Trophoblast cell (in vitro differentiated cells and primary cell): ENCODE measurements at regions not wholly inside any gene's neighbourhood (a gene's known extent, or its start where the extent isn't known, plus 50 kb on each side); places are given as distances from the start of the nearest gene placed in this dataset.
A peak's percentile ranks its signal among the peaks of the same experiment; 100 is the strongest.

Experiments used
- DNase-seq, 2 donors: peaks; one replicate each; pipeline ENCODE4 v3.0.0-alpha.2; 2016
- H2AFZ ChIP-seq: 2 replicates; pipeline ENCODE4 v1.6.1; 2013; ENCODE audit warnings: low read length, moderate library complexity, mild to moderate bottlenecking; ENCODE audit not compliant: insufficient read depth, poor library complexity
- H2AK5ac ChIP-seq: 2 replicates; pipeline ENCODE4 v1.6.1; 2013; ENCODE audit warnings: mild to moderate bottlenecking, low read length
- H2BK120ac ChIP-seq: 2 replicates; pipeline ENCODE4 v1.6.1; 2013; ENCODE audit warnings: low read length, mild to moderate bottlenecking, moderate library complexity; ENCODE audit not compliant: insufficient read depth, poor library complexity
- H2BK12ac ChIP-seq: 2 replicates; pipeline ENCODE4 v1.6.1; 2013; ENCODE audit warnings: mild to moderate bottlenecking, low read length, moderate library complexity
- H2BK5ac ChIP-seq: 2 replicates; pipeline ENCODE4 v1.6.1; 2013; ENCODE audit warnings: low read length, low read depth, moderate library complexity, mild to moderate bottlenecking; ENCODE audit not compliant: poor library complexity
- H3K14ac ChIP-seq: 2 replicates; pipeline ENCODE4 v1.6.1; 2013; ENCODE audit warnings: mild to moderate bottlenecking, low read length
- H3K18ac ChIP-seq: 2 replicates; pipeline ENCODE4 v1.6.1; 2013; ENCODE audit warnings: mild to moderate bottlenecking, low read length
- H3K23ac ChIP-seq: 2 replicates; pipeline ENCODE4 v1.6.1; 2013; ENCODE audit warnings: low read length
- H3K27ac ChIP-seq: 2 replicates; pipeline ENCODE4 v1.5.1; 2013; ENCODE audit warnings: low read depth, mild to moderate bottlenecking, inconsistent platforms, low read length, moderate library complexity
- H3K27me3 ChIP-seq: 2 replicates; pipeline ENCODE4 v1.6.1; 2013; ENCODE audit warnings: inconsistent platforms, mild to moderate bottlenecking, low read length, moderate library complexity; ENCODE audit not compliant: insufficient read depth
- H3K36me3 ChIP-seq, 2 experiments: 1 replicate in 1 of 2; 2 replicates in 1 of 2; pipeline ENCODE4 v1.6.1; 2013; ENCODE audit warnings: low read length in 2 of 2, mild to moderate bottlenecking in 2 of 2, moderate library complexity in 1 of 2; ENCODE audit not compliant: insufficient read depth in 2 of 2, control insufficient read depth in 1 of 2
- H3K4ac ChIP-seq: 2 replicates; pipeline ENCODE4 v1.6.1; 2013; ENCODE audit warnings: low read depth, mild to moderate bottlenecking, low read length, moderate library complexity
- H3K4me1 ChIP-seq, 2 experiments: 1 replicate in 1 of 2; 2 replicates in 1 of 2; pipeline ENCODE4 v1.6.1; 2013; ENCODE audit warnings: low read length in 2 of 2, mild to moderate bottlenecking in 2 of 2, moderate library complexity in 1 of 2; ENCODE audit not compliant: insufficient read depth in 2 of 2, control insufficient read depth in 1 of 2
- H3K4me2 ChIP-seq: 2 replicates; pipeline ENCODE4 v1.6.1; 2013; ENCODE audit warnings: inconsistent platforms, mild to moderate bottlenecking, low read length, moderate library complexity
- H3K4me3 ChIP-seq: 2 replicates; pipeline ENCODE4 v1.5.1; 2013; ENCODE audit warnings: mild to moderate bottlenecking, low read depth, low read length, inconsistent platforms
- H3K79me1 ChIP-seq: one replicate; pipeline ENCODE4 v1.6.1; 2013; ENCODE audit warnings: low read length
- H3K79me2 ChIP-seq: 2 replicates; pipeline ENCODE4 v1.6.1; 2013; ENCODE audit warnings: low read length, mild to moderate bottlenecking; ENCODE audit not compliant: control insufficient read depth, insufficient read depth, poor library complexity
- H3K9ac ChIP-seq: 2 replicates; pipeline ENCODE4 v1.6.1; 2013; ENCODE audit warnings: mild to moderate bottlenecking, low read length
- H3K9me3 ChIP-seq: 2 replicates; pipeline ENCODE4 v1.6.1; 2013; ENCODE audit warnings: low read depth, mild to moderate bottlenecking, control low read depth, inconsistent platforms, low read length; ENCODE audit not compliant: insufficient read depth
- H4K12ac ChIP-seq: 2 replicates; pipeline ENCODE4 v1.6.1; 2013; ENCODE audit warnings: low read depth, mild to moderate bottlenecking, low read length, moderate library complexity
- H4K8ac ChIP-seq: 2 replicates; pipeline ENCODE4 v1.6.1; 2013; ENCODE audit warnings: low read depth, mild to moderate bottlenecking, low read length, moderate library complexity
- H4K91ac ChIP-seq: one replicate; pipeline ENCODE4 v1.6.1; 2013; ENCODE audit warnings: low read depth, mild to moderate bottlenecking, low read length, moderate library complexity
- WGBS: extraction: QIAGEN DNeasy Blood & Tissue Kit; methylation state at CpG from one replicate; pipeline ENCODE4 v1.1.7; 2013; ENCODE audit warnings: missing lambda C conversion rate; ENCODE audit not compliant: insufficient read length, insufficient coverage; ENCODE audit errors: extremely low coverage; 5-methylcytosine and 5-hydroxymethylcytosine counted together

GRCh38 chr9:84480071-84480470 lies 139.5 kb upstream of the SLC28A3 start:
- no peak overlapping the region for H3K4ac ChIP-seq
- no CpG with 5 or more reads among the region's 9 CpGs for whole genome bisulfite sequencing
- no peak overlapping the region for H3K4me3 ChIP-seq

GRCh38 chr9:84481231-84481630 lies 140.7 kb upstream of the SLC28A3 start:
- Histone ChIP-seq H3K4me1 (no peaks in the 10 kb centered on the region), H2BK5ac (no peak overlapping the region), H3K4me2 (no peak overlapping the region), H4K8ac (no peak overlapping the region), H2BK120ac (no peak overlapping the region), H3K18ac (no peak overlapping the region), H3K27me3 (no peaks in the 10 kb centered on the region), H3K14ac (no peak overlapping the region), H3K4me3 (no peak overlapping the region), H3K79me1 (no peaks in the 10 kb centered on the region), H2BK12ac (no peak overlapping the region), H3K27ac (no peak overlapping the region), H2AK5ac (no peak overlapping the region), H3K9me3 (no peaks in the 10 kb centered on the region), H4K12ac (no peak overlapping the region), H3K23ac (no peak overlapping the region), H3K36me3 (no peaks in the 10 kb centered on the region), H4K91ac (no peak overlapping the region), H3K9ac (no peak overlapping the region), H3K79me2 (no peaks in the 10 kb centered on the region), H3K4ac (no peak overlapping the region), H2AFZ (no peak overlapping the region)
- no peak for DNase-seq
- WGBS: no CpG with 5 or more reads among the region's 3 CpGs

More at GRCh38 chr9:84480071-84480470, 139.5 kb upstream of the SLC28A3 start:
- no peaks in the 10 kb centered on the region for H3K79me1 ChIP-seq
- no peak overlapping the region for H2BK5ac ChIP-seq
- H3K14ac ChIP-seq: no peak overlapping the region
- no peak overlapping the region for H3K23ac ChIP-seq
- H2BK120ac ChIP-seq: no peak overlapping the region
- H3K18ac ChIP-seq: no peak overlapping the region
- H3K36me3 ChIP-seq: no peaks in the 10 kb centered on the region
- H4K91ac ChIP-seq: no peak overlapping the region
- H2AK5ac ChIP-seq: no peak overlapping the region
- H3K27ac ChIP-seq: no peak overlapping the region
- no peak overlapping the region for H2BK12ac ChIP-seq
- H4K12ac ChIP-seq: no peak overlapping the region
- DNase-seq: no peak
- no peaks in the 10 kb centered on the region for H3K4me1 ChIP-seq
- no peak overlapping the region for H4K8ac ChIP-seq
- H3K9me3 ChIP-seq: no peaks in the 10 kb centered on the region
- no peak overlapping the region for H3K4me2 ChIP-seq
- no peak overlapping the region for H2AFZ ChIP-seq
- H3K27me3 ChIP-seq: no peaks in the 10 kb centered on the region
- H3K9ac ChIP-seq: no peak overlapping the region
- H3K79me2 ChIP-seq: no peaks in the 10 kb centered on the region

- Histone ChIP-seq H3K4ac (no peak overlapping the region), H3K4me1 (no peaks in the 10 kb centered on the region), H3K9me3 (no peaks in the 10 kb centered on the region), H2AFZ (no peak overlapping the region), H3K18ac (no peak overlapping the region), H4K8ac (no peak overlapping the region), H3K9ac (no peak overlapping the region), H4K91ac (no peak overlapping the region), H2BK120ac (no peak overlapping the region), H3K4me3 (no peak overlapping the region), H3K79me2 (no peaks in the 10 kb centered on the region), H4K12ac (no peak overlapping the region), H3K36me3 (no peaks in the 10 kb centered on the region), H3K27ac (no peak overlapping the region), H3K14ac (no peak overlapping the region), H3K27me3 (no peaks in the 10 kb centered on the region), H2BK12ac (no peak overlapping the region), H2BK5ac (no peak overlapping the region), H2AK5ac (no peak overlapping the region), H3K79me1 (no peaks in the 10 kb centered on the region), H3K4me2 (no peak overlapping the region), H3K23ac (no peak overlapping the region)
- peak in 1 of 2 donors; percentile 16 for DNase-seq
- WGBS: no CpG with 5 or more reads among the region's 8 CpGs
Observed at GRCh38 chr9:84481636-84482218, 141.2 kb upstream of the SLC28A3 start.

GRCh38 chr9:84482607-84483006 lies 142.0 kb upstream of the SLC28A3 start:
- no peak overlapping the region for H3K27ac ChIP-seq
- H2AFZ ChIP-seq: no peak overlapping the region
- no peak overlapping the region for H2BK12ac ChIP-seq
- H3K18ac ChIP-seq: no peak overlapping the region
- H3K4me1 ChIP-seq: no peaks in the 10 kb centered on the region
- H3K27me3 ChIP-seq: no peaks in the 10 kb centered on the region
- H2AK5ac ChIP-seq: no peak overlapping the region
- no peak overlapping the region for H2BK120ac ChIP-seq
- no peaks in the 10 kb centered on the region for H3K79me1 ChIP-seq
- H3K4me2 ChIP-seq: no peak overlapping the region
- DNase-seq: no peak
- H2BK5ac ChIP-seq: no peak overlapping the region
- no peaks in the 10 kb centered on the region for H3K9me3 ChIP-seq
- H3K79me2 ChIP-seq: no peaks in the 10 kb centered on the region
- no peak overlapping the region for H3K14ac ChIP-seq
- no peak overlapping the region for H4K91ac ChIP-seq
- H4K12ac ChIP-seq: no peak overlapping the region
- no peak overlapping the region for H3K9ac ChIP-seq
- H3K23ac ChIP-seq: no peak overlapping the region
- H3K4ac ChIP-seq: no peak overlapping the region
- no peaks in the 10 kb centered on the region for H3K36me3 ChIP-seq
- H3K4me3 ChIP-seq: no peak overlapping the region
- WGBS: no CpG with 5 or more reads among the region's 8 CpGs
- no peak overlapping the region for H4K8ac ChIP-seq
